ENCODE measurements at regions not wholly inside any gene's neighbourhood (a gene's known extent, or its start where the extent isn't known, plus 50 kb on each side); places are given as distances from the start of the nearest gene placed in this dataset.

DNA sequence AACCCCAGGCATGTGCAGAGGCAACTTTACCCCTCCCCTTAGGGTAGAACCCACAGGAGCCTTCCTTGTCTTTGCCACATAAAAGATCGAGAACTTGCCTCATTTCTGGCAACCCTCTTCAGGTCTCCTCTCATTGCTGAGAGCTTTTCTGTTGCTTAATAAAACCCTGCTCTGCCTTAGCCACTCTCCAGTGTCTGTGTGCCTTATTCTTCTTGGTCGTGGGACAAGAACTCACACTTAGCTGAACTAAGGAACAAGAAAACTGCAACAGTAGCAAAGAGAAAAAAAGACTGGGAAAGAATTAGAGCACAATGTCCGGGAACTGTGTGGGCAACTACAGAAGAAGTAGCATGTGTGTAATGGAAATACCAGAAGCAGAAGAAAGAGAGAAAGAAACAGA lies 56.2 kb upstream of the SMIM21 start:
- TF ChIP-seq, protein P1, sequence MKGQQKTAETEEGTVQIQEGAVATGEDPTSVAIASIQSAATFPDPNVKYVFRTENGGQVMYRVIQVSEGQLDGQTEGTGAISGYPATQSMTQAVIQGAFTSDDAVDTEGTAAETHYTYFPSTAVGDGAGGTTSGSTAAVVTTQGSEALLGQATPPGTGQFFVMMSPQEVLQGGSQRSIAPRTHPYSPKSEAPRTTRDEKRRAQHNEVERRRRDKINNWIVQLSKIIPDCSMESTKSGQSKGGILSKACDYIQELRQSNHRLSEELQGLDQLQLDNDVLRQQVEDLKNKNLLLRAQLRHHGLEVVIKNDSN (IDR thresholded peaks at IDR 0.05): no peak
- TF ChIP-seq, protein P2, sequence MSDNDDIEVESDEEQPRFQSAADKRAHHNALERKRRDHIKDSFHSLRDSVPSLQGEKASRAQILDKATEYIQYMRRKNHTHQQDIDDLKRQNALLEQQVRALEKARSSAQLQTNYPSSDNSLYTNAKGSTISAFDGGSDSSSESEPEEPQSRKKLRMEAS (IDR thresholded peaks at IDR 0.05): no peak
- no peak for TF ChIP-seq TAF1 (IDR thresholded peaks at IDR 0.05; ENCODE audit: low read depth)
- TF ChIP-seq RAD21 (IDR thresholded peaks at IDR 0.05; ENCODE audit: low read depth): no peak
- TF ChIP-seq FOXM1 (IDR thresholded peaks at IDR 0.05; ENCODE audit: borderline replicate concordance, low read depth): no peak
- TF ChIP-seq CEBPB (IDR thresholded peaks at IDR 0.05): no peak

All from Ishikawa (cell line).